ENCODE measurements at regions not wholly inside any gene's neighbourhood (a gene's known extent, or its start where the extent isn't known, plus 50 kb on each side); places are given as distances from the start of the nearest gene placed in this dataset.
"Not testable (repeated sequence)": the region's sequence is repeated elsewhere in the genome, so short reads cannot be mapped to it uniquely, and the experiment has no call there.

DNA sequence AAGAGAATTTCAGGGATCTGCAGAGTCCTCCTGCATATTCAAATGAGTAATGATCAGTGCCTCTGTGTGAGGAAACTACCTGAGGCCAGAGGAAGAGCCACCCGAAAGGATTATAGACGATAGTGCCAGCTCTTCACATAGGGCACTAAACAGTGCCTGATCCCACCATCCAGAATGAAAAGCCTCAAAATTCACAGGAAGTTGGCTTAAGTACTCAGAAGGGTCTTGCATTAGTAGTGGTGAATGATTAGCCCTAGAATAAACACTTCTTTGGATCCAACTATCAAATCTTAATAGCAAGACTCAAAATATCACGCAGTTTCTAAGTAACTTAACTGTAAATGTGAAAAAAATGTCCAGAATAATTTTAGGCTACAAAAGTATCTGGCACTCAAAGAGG lies 324.4 kb downstream of the ZNF674 start:
- DNase-seq = no peak

DNA sequence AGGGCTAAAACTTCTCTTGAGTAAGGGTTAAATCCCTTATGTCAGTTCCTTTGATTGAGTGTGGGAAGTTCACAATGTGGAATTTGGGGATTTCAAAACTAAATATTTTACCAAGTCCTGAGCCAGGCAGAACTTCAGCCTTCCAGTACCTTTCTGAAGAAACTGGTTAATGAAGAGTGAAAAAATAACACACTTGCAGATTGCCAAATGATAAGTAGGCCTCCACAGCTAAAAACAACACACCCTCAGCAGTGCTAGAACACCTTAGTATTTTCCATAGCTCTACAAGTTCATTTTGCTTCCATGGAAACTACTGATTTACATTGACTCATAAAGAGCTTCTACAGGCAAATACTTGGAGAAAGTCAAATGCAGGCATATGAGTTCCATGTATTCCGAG lies 326.8 kb downstream of the ZNF674 start:
- no peak for DNase-seq

DNA sequence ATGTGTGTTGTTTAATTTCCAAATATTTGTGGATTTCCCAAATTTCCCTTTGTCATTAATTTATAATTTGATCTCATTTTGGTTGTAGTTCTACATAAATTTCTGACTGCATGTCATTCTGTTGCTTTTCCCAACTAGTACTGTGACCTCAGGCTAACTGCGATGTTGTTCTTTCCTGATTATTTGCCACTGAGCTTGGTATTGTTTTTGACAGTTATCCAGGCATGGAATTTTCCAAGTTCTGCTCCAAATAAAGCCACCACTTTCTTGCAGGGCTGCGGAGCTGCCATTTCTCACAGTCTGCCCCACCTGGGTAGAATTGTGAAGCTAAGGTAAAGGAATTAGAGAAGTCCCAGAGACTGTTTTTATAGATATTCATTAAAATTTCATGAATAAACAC lies 328.8 kb downstream of the ZNF674 start:
- DNase-seq = no peak

DNA sequence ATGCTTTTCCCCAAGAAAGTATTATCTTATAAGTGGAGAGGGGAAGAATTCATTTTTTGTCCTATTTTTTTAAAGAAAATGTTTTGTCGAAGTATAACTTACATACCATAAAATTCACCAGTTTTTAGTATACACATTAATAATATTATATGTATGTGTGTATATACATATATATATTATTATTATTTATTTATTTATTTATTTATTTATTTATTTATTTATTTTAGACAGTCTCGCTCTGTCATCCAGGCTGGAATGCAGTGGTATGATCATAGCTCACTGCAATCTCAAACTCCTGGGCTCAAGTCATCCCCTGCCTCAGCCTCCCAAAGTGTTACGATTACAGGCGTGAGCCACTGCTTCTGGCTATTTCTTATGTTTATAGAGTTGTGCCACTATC lies 334.1 kb downstream of the ZNF674 start:
- no peak for DNase-seq

DNA sequence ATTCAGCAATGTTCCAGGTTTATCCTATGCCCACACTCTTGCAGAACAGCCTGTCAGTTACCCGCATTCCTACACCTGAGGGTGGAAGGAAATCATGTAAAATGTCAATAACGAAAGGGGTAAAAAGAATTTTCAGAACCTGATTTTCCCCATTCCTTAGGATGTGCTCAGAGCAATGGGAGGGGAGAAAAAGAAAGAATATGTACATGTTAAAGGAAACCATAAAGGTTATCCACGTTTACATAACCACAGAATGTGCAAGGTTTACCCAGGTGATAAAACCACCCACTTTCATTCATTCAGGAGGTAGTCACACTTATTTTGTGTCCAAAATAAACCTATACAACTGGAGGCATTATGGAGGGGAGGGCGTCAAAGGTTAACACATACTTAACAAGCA lies 335.5 kb downstream of the ZNF674 start:
- no peak for DNase-seq

DNA sequence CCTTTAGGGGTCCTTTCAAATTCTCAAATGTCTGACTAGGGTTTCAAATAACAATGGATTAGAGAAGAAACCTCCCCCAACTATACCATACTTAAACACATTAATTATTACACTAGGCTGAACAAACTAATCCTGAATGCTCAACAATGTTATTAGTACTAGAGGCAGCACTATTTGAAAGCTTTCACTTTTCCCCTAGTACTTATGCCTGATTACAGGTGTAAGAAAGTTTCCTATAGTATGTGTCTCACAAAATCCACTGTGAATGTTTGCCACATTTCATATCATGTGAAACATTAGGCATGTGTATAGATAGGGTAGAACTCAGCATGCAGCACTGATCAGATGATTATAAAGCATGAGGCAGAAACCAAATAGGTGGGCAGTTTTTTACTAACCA lies 336.2 kb downstream of the ZNF674 start:
- DNase-seq = no peak

DNA sequence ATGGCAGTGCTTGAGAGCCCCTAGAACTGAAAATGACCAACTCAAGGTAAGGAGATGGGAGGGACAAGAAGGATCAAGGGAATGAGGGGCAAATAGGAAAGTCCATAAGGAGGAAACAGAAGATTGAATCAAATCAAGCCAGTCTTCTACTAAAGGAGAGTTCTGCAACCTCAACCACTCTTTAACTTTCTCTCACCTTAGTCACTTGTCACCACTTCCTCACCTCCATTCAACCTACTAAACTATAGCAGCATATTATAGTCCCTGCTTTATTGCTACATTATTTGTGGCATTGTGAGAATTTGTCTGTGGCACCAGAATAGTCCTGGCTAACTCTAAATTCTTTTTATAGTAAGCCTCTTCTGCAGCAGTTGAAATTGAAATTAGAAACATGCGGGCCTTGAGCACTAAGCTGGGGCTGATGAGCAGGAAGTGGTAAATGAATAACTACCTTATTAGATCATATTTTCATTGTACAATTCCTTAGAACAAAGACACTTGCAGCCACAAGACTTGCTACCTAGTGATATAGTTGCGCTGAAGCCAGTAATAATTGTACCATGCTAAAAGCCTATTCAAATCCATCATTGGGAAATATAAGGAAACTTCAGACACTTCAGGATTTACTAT lies 336.9 kb downstream of the ZNF674 start:
- DNase-seq = peak in 1 of 5 experiments; percentile 61

DNA sequence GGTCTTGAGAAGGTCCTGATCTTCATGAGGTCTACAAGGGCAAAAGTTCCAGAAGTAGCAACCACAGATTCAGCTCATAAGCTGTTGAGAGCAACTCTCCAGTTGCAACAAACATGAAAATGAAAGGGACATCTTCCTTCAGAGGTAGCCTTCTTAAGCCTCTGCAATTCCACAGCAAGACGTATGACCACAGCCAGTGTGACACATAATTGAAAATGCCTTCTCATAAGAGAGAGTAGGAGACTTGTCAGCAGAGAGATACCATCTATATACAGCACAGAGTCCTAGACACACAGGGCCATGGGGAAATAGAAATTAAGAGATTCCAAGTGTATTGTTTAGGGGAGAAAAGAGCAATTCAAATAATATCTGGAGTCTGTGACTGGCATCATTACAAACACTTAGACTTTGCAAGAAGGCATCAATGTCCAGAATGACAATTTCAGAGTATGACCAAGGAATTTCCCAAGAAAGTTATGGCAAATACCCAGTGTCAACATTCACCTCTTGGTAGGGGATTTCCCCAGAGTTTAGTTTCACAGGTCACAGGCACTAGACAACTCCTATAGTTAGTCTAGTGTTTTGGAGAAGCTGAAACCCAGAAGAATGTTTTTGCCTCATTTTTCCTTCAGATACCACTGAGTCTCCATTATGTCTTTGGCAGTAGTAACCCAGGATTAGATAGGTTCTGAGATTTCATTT lies 340.3 kb downstream of the ZNF674 start:
- peak in 1 of 5 experiments; percentile 38 for DNase-seq

DNA sequence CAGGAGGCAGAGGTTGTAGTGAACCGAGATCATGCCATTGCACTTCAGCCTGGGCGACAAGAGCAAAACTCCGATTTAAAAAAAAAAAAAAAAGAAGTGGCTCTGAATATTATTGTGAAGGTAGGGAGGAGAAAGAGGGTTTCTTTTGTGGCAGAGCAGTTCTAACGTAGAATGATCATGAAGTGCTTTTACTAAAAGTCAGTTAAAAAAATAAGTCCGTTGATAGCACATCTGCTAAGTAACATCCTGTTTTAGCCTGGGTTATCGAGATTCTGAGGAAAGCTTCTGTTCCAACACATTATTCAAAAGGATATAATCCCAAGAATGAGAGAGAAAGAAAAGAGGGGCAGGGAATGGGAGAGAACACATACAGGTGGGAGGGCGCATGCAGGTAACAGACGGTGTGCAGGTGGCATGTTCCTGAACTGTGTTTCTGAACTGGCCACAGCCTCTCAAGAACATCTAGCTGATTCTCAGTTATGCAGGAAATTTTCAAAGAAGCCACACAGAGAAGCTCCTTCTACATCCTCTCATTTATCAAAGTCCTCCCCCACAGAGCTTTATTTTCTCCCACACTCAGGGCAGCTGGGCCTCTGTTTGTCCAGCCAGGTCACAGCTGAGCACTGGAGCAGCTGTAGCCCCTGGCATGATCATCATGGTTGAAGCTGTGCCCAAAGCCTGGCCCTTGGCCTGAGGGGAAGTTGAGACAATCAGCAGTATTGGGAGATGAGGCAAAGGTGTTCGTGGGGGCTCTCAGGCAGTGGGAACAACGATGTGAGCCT lies 342.3 kb downstream of the ZNF674 start:
- DNase-seq = no peak

DNA sequence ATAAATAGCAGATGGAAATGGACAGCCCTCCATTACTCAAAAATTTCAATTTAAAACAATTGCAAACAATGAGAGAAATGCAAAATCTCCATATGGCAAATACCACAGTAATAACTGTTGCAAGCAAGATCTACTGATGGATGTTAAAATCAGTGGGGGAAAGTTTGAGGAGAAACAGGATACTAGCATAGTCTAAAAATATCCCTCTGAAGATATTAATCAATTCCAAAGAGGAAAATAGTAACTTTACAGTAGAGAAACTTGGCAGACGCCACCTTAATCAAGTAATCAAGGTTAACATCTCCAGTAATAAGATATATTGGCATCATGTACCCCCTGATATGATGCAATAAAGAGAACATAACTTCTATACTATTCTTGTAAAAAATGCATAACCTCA lies 344.8 kb downstream of the ZNF674 start:
- no peak for DNase-seq

DNA sequence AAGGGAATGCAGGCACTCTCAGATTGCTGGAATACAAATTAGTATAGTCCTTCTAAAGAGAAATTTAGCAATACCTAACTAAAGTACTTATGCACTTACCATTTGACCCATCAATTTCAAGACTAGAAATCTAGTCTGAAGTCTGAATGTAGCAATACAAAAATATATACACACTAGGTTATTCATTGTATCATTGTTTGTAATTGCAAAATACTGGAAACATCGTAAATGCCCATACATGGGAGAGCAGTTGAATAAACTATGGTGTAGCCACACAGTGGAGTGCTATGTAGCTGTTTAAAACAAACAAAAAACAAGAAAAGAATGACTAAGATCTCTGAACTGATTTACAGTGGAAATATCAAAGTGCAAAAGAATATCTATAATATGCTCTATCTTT lies 346.4 kb downstream of the ZNF674 start:
- DNase-seq = no peak

DNA sequence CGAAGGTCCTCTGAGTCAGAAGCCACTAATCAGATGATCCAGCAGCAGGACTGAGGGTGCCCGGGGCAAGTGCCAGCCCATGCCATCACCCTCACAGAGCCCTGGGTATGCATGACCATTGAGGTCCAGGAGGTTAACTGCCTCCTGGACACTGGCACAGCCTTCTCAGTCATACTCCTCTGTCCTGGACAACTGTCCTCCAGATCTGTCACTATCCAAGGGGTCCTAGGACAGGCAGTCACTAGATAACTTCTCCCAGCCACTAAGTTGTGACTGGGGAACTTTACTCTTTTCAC lies 358.5 kb downstream of the ZNF674 start:
- DNase-seq = not testable (repeated sequence)

DNA sequence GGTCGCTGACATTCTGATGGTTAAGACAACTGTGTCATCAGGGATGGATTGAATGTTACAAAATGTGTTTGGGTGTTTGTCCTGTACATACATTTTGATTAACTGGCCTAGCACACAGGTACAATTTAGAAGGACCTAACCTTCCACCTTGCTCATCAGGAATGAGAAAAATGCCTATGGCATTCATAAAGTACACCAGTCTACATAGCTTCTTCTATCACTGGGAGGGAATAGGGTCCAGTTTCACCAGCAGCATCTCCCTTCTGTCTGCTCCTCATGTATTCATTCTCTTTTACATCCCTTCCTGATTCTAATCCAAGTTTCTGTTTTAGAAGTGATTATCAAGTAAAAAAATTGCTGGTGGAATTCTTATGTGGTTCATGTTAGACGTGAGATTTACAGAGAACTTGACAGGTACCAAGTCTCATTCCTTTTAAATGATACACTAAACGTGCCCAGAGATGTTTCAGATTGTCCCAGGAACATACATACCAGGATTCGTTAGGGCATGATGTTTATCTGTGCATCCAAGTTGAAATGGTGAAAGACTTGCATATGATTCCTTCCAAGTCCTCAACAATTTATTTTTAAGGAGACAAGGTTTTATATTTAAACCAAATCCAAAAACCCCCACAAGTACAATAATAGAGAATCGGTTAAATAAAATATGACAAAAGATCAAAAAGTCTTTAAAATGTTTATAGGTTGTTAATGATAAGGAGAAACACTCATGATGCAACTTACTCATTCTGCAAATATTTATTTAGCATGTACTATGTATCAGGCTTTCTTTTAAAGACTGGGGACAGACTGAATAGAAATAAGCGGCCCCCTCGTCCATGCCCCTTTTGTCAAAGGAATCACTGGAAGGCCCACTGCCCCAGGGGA lies 359.1 kb downstream of the ZNF674 start:
- DNase-seq = no peak

DNA sequence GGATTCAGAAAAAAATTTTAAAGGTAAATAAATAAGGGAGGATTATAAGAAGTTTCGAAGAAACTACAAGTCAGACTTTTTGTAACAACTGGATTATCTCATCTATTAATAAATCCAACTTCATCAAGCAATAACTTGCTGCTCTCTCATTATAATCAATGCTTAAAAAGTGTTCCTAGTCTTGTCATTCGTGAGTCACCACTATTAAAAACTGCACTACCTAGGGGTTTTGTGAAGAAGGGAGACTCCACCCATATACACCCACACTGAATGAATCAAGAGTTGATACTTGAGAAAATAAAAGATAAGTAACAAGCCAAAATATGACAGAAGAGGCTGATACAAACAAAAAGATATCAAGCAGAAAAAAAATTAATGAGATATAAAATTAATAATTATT lies 360.5 kb downstream of the ZNF674 start:
- no peak for DNase-seq

DNA sequence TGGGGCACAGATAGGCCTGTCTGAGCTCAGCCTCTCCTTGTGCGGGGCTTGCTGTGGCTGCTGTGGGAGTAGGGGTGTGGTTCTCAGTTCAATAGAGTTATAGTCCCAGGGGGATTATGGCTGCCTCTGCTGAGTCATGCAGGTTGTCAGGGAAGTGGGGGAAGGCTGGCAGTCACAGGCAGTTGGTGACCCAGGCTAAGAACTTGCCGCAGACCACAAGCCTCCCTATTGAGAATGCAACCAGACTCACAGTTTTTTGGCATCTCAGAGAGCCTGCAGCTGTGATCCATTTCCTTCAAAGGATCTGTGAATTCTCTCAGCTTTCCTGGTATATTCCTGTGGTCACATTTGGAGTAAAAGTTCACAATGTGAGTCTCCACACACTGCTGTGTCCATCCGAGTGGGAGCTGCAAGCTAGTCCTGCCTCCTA lies 364.9 kb downstream of the ZNF674 start:
- DNase-seq = peak in 1 of 5 experiments; percentile 48

DNA sequence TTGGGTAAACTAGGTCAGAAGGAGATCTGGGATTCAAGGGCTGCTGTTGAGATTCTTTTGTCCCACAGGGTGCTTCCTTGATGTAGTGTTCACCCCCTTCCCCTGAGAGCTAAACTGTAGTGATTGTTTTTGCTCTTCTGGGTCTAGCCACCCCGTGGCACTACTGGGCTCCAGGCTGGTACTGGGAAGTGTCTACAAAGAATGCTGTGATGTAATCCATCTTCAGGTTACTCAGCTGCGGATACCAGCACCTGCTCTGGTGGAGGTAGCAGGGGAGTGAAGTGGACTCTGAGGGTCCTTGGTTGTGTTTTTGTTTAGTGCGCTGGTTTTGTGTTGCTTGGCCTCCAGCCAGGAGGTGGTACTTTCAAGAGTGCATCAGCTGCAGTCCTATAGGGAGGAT lies 365.5 kb downstream of the ZNF674 start:
- no peak for DNase-seq

DNA sequence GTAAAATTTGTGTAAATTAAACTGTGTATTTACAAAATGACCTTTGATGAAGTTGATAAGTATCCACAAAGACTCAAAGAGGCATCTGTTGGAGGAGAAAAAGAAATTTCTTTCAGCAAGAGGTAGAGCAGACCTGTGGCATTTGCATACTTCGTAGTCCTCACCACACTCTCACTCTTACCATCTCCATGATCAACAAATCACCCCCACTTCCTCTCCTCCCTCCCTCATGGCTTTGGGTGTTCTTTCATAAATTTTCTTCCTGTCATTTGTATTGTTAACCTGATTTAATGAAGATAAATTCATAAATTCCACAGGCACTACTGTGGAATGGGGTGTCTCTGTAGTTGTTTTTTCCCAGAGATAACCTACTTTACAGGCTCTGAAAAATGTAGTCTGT lies 366.5 kb downstream of the ZNF674 start:
- DNase-seq = peak in 1 of 5 experiments; percentile 48

DNA sequence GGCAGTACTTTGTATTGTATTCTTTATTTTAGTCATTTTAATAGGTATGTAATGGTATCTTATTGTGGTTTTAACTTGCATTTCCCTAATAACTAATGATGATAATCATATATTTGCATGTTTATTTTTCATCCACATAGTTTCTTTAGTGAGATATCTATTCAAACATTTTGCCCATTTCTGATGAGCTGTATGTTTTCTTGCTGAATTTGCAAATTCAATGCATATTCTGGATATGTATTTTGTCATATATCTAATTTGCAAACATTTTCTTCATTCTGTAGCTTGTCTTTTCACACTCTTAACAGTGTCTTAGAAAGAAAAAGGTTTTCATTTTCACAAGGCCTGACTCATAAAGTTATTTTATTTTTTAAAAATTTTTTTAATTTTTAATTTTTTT lies 372.1 kb downstream of the ZNF674 start:
- no peak for DNase-seq

DNA sequence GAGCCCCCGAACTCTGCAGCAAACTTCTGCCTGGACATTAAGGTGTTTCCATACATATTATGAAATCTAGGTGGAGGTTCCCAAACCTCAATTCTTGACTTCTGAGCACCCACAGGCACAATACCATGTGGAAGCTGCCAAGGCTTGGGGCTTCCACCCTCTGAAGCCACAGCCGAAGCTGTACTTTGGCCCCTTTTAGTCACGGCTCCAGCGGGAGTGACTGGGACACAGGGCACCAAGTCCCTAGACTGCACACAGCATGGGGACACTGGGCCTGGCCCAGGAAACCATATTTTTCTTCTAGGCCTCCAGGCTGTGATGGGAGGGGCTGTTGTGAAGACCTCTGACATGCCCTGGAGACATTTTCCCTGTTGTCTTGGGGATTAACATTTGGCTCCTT lies 373.8 kb downstream of the ZNF674 start:
- DNase-seq = not testable (repeated sequence)

DNA sequence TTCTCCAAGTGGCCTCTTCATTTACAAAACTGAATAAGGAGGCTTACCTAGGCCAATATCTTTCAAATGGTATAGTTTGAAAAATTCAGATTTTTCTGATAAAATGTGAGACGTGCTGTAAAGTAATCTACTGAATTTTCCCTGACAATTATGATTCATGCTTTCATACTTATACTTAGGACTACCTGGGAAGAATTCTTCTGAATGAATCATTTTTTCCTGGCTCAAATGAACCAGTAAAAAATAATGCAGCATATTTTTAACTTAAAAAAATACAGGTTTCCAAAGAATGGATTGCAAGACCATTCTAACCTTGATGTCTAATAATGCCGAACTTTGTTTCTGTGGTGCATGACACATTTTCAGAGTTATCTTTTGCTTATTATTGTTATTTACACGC lies 375.4 kb downstream of the ZNF674 start:
- DNase-seq = no peak

DNA sequence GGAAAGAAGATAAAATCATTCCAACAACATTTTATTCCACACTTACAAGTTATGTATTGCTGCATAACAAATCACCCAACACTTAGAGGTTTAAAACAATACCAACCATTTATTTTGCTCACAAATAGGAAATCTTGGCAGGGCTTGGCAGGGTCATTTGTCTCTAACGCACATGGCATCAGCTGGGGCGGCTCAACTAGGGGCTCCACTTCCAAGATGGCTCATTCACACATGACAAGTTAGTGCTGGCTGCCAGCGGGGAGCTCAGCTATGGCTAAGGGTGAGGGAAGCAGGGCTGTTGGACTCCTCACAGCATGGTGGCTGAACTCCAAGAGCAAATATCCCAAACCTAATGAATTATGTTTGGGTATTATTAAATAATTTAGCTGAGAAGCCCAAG lies 377.0 kb downstream of the ZNF674 start:
- no peak for DNase-seq

DNA sequence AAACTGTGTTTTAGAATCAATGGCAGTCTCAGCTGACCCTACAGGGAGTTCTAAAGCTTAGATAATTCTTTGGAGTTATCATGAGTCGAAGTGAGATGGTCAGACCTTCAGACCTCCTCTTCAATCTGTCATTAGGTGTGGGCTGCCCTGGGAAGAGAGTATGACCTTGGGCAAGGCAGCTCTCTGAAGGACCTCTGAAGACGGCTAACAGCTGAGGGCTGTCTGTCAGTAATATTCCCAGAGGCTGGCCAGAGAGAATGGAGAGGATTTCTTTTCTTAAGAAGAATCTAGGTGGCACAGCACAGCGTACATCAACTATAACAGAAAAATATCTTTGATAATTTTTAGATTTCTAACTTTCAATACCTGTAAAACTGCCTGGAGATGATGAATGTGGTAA lies 379.4 kb downstream of the ZNF674 start:
- DNase-seq = no peak

DNA sequence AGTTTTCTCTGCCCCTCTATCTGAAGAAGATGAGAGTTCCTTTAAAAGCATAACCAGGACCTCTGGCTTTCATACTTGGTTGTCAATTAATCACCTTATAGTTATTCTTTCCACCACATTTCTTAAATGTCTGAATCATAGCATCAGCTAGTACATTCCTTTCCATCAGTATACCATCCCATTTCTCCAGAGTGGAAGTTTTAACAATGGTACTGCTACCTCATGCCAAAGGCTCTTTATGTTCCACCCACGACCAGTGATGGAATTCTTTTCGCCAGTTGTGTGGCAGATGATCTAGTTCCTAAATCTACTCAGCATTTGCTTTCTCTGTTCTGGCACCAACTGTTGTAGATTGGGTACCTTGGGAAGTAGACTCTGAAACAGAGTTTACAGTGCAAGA lies 379.8 kb downstream of the ZNF674 start:
- DNase-seq = no peak

Measured in T-helper 2 cell (primary cell).